H9 (cell line): ENCODE measurements at regions not wholly inside any gene's neighbourhood (a gene's known extent, or its start where the extent isn't known, plus 50 kb on each side); places are given as distances from the start of the nearest gene placed in this dataset.

ENCODE experiments used
- DNase-seq: peaks from one replicate; pipeline ENCODE4 v3.0.0-alpha.2; 2017
- H2AFZ ChIP-seq: one replicate; pipeline ENCODE4 v1.6.1; 2013; ENCODE audit warnings: mild to moderate bottlenecking, low read length, control low read depth, moderate library complexity
- H2AK5ac ChIP-seq: 2 replicates; pipeline ENCODE4 v1.6.1; 2013; ENCODE audit warnings: low read length, control low read depth, mixed read lengths; ENCODE audit not compliant: insufficient read length
- H2BK120ac ChIP-seq: one replicate; pipeline ENCODE4 v1.6.1; 2013; ENCODE audit warnings: low read depth, mild to moderate bottlenecking, low read length, control low read depth, inconsistent platforms; ENCODE audit not compliant: poor library complexity, severe bottlenecking
- H2BK12ac ChIP-seq: 2 replicates; pipeline ENCODE4 v1.6.1; 2013; ENCODE audit warnings: low read length, control low read depth, mixed read lengths, low read depth; ENCODE audit not compliant: insufficient read length
- H2BK15ac ChIP-seq: 2 replicates; pipeline ENCODE4 v1.6.1; 2013; ENCODE audit warnings: low read depth, low read length, control low read depth
- H2BK20ac ChIP-seq: one replicate; pipeline ENCODE4 v1.6.1; 2013; ENCODE audit warnings: low read depth, mild to moderate bottlenecking, low read length, control low read depth, inconsistent platforms; ENCODE audit not compliant: poor library complexity, severe bottlenecking
- H2BK5ac ChIP-seq: 2 replicates; pipeline ENCODE4 v1.6.1; 2013; ENCODE audit warnings: low read length, control low read depth, mixed read lengths; ENCODE audit not compliant: insufficient read length
- H3K14ac ChIP-seq: 2 replicates; pipeline ENCODE4 v1.6.1; 2013; ENCODE audit warnings: low read length, control low read depth; ENCODE audit not compliant: insufficient read depth
- H3K18ac ChIP-seq: 2 replicates; pipeline ENCODE4 v1.6.1; 2013; ENCODE audit warnings: low read depth, mild to moderate bottlenecking, mixed read lengths, low read length, control low read depth; ENCODE audit not compliant: insufficient read length
- H3K23ac ChIP-seq: 2 replicates; pipeline ENCODE4 v1.6.1; 2013; ENCODE audit warnings: low read length, control low read depth, mixed read lengths, low read depth; ENCODE audit not compliant: insufficient read length
- H3K23me2 ChIP-seq: 2 replicates; pipeline ENCODE4 v1.6.1; 2013; ENCODE audit warnings: low read depth, mild to moderate bottlenecking, mixed read lengths, low read length, control low read depth; ENCODE audit not compliant: insufficient read length, poor library complexity, severe bottlenecking
- H3K27ac ChIP-seq: 2 replicates; pipeline ENCODE4 v1.5.1; 2013; ENCODE audit warnings: low read length, control low read depth, mixed read lengths, low read depth; ENCODE audit not compliant: insufficient read length
- H3K27me3 ChIP-seq: 2 replicates; pipeline ENCODE4 v1.6.1; 2013; ENCODE audit warnings: low read length, control low read depth, inconsistent platforms; ENCODE audit not compliant: insufficient read depth
- H3K4ac ChIP-seq: 2 replicates; pipeline ENCODE4 v1.6.1; 2013; ENCODE audit warnings: low read depth, mild to moderate bottlenecking, control low read depth, inconsistent platforms, low read length, moderate library complexity
- H3K4me1 ChIP-seq: 2 replicates; pipeline ENCODE4 v1.6.1; 2013; ENCODE audit warnings: low read length, control low read depth, inconsistent platforms; ENCODE audit not compliant: insufficient read depth
- H3K4me2 ChIP-seq: 2 replicates; pipeline ENCODE4 v1.6.1; 2013; ENCODE audit warnings: low read length, control low read depth, mixed read lengths; ENCODE audit not compliant: insufficient read length, insufficient read depth
- H3K56ac ChIP-seq: 2 replicates; pipeline ENCODE4 v1.6.1; 2013; ENCODE audit warnings: low read depth, mild to moderate bottlenecking, mixed read lengths, low read length, control low read depth; ENCODE audit not compliant: insufficient read length
- H3K79me1 ChIP-seq: 2 replicates; pipeline ENCODE4 v1.6.1; 2013; ENCODE audit warnings: low read depth, mild to moderate bottlenecking, moderate library complexity, low read length, control low read depth, inconsistent platforms; ENCODE audit not compliant: insufficient read depth, poor library complexity, severe bottlenecking
- H3K79me2 ChIP-seq: 2 replicates; pipeline ENCODE4 v1.6.1; 2013; ENCODE audit warnings: low read length, control low read depth, inconsistent platforms; ENCODE audit not compliant: insufficient read depth
- H3K9ac ChIP-seq: 2 replicates; pipeline ENCODE4 v1.6.1; 2013; ENCODE audit warnings: low read length, control low read depth, mixed read lengths; ENCODE audit not compliant: insufficient read length; ENCODE audit errors: extremely low read depth
- H3K9me3 ChIP-seq: one replicate; pipeline ENCODE4 v1.6.1; 2013; ENCODE audit warnings: low read depth, low read length, inconsistent platforms; ENCODE audit not compliant: control insufficient read depth
- H3T11ph ChIP-seq: one replicate; pipeline ENCODE4 v1.6.1; 2013; ENCODE audit warnings: mild to moderate bottlenecking, low read length, control low read depth, inconsistent platforms
- H4K20me1 ChIP-seq: one replicate; pipeline ENCODE4 v1.6.1; 2013; ENCODE audit not compliant: control insufficient read depth, insufficient read length, insufficient read depth
- H4K5ac ChIP-seq: 2 replicates; pipeline ENCODE4 v1.6.1; 2013; ENCODE audit warnings: low read depth, mild to moderate bottlenecking, mixed read lengths, low read length, control low read depth; ENCODE audit not compliant: insufficient read length
- H4K8ac ChIP-seq: replicated peaks from 2 replicates; pipeline ENCODE4 v1.6.1; 2013; ENCODE audit warnings: low read length, control low read depth, mixed read lengths, low read depth; ENCODE audit not compliant: insufficient read length
- H4K91ac ChIP-seq: 2 replicates; pipeline ENCODE4 v1.6.1; 2013; ENCODE audit warnings: low read depth, mild to moderate bottlenecking, moderate library complexity, mixed read lengths, low read length, control low read depth; ENCODE audit not compliant: insufficient read length
- H3K27ac Mint-ChIP-seq, 3 experiments: 2 replicates in 2 of 3; 3 replicates in 1 of 3; pipeline ENCODE4 v1.8.0; 2020 to 2021; ENCODE audit warnings: mixed read lengths in 3 of 3, mild to moderate bottlenecking in 1 of 3, moderate library complexity in 1 of 3
- H3K27me3 Mint-ChIP-seq: 2 replicates; pipeline ENCODE4 v1.8.0; 2021; ENCODE audit warnings: low read depth, mild to moderate bottlenecking, moderate library complexity, mixed read lengths
- H3K36me3 Mint-ChIP-seq, 3 experiments: 2 replicates in 2 of 3; 3 replicates in 1 of 3; pipeline ENCODE4 v1.8.0; 2020 to 2021; ENCODE audit warnings: low read depth in 3 of 3, mixed read lengths in 3 of 3; ENCODE audit not compliant: insufficient read depth in 1 of 3
- H3K4me1 Mint-ChIP-seq, 2 experiments: 2 replicates each; pipeline ENCODE4 v1.8.0; 2020; ENCODE audit warnings: mixed read lengths in 2 of 2
- H3K4me3 Mint-ChIP-seq, 2 experiments: 2 replicates in 1 of 2; 3 replicates in 1 of 2; pipeline ENCODE4 v1.8.0; 2020 to 2021; ENCODE audit warnings: mild to moderate bottlenecking in 2 of 2, mixed read lengths in 2 of 2, moderate library complexity in 1 of 2
- H3K9me3 Mint-ChIP-seq, 2 experiments: 2 replicates in 1 of 2; 3 replicates in 1 of 2; pipeline ENCODE4 v1.8.0; 2020; ENCODE audit warnings: mild to moderate bottlenecking in 2 of 2, mixed read lengths in 2 of 2, moderate library complexity in 1 of 2
- WGBS: extraction: QIAGEN DNeasy Blood & Tissue Kit; methylation state at CpG from one replicate; pipeline ENCODE4 v1.1.7; 2013; ENCODE audit warnings: missing lambda C conversion rate, low lambda C conversion rate, mixed read lengths; ENCODE audit not compliant: insufficient read length; ENCODE audit errors: extremely low coverage; 5-methylcytosine and 5-hydroxymethylcytosine counted together
- TF ChIP-seq, protein P1 (sequence below): fragments of 200-600 bp; sonication (generic); conservative IDR thresholded peaks from 3 replicates; pipeline ENCODE4 v1.8.0; 2021; ENCODE audit warnings: antibody characterized with exemption, mild to moderate bottlenecking

DNA sequence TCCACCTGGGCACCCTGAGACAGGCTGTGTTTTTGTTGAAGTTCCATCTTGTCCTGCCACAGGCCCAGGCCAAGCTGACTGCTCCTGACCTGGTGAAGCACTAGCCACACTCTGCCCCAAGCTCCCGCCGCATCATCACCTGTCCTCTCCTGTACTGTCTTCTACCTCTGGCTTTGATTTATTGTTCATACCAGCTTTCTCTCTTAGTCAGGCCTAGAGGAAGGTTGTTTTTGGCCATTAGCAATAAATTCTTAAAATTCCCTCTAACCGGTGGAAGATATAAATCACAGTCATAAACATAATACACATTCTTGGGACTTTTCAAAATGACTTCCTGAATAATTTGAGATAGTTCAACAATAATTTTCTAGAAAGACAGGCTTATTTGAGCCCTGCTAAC, 169.4 kb downstream of the DAD1 start:
- H3K27me3 Mint-ChIP-seq = no peaks in the 10 kb centered on the region; the same call in 1 of the 2 replicates
- no peak overlapping the region for H4K91ac ChIP-seq
- H3K27ac Mint-ChIP-seq = no peak overlapping the region
- TF ChIP-seq, protein P1, sequence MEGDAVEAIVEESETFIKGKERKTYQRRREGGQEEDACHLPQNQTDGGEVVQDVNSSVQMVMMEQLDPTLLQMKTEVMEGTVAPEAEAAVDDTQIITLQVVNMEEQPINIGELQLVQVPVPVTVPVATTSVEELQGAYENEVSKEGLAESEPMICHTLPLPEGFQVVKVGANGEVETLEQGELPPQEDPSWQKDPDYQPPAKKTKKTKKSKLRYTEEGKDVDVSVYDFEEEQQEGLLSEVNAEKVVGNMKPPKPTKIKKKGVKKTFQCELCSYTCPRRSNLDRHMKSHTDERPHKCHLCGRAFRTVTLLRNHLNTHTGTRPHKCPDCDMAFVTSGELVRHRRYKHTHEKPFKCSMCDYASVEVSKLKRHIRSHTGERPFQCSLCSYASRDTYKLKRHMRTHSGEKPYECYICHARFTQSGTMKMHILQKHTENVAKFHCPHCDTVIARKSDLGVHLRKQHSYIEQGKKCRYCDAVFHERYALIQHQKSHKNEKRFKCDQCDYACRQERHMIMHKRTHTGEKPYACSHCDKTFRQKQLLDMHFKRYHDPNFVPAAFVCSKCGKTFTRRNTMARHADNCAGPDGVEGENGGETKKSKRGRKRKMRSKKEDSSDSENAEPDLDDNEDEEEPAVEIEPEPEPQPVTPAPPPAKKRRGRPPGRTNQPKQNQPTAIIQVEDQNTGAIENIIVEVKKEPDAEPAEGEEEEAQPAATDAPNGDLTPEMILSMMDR = no peak
- no peak overlapping the region for H2BK5ac ChIP-seq
- H3K4ac ChIP-seq = no peak overlapping the region
- no peaks in the 10 kb centered on the region for H3K79me2 ChIP-seq
- H3K4me3 Mint-ChIP-seq = no peak overlapping the region
- H2BK15ac ChIP-seq = no peak overlapping the region
- H3K14ac ChIP-seq = 0 out of 2 replicates have a peak overlapping the region, but pooled peaks have one; percentile 58
- no peak overlapping the region for H3T11ph ChIP-seq
- peaks cover 7 to 11% of the 10 kb centered on the region in 2 experiments for H3K4me1 Mint-ChIP-seq
- H3K18ac ChIP-seq = no peak overlapping the region
- H2AFZ ChIP-seq = no peak overlapping the region
- H2AK5ac ChIP-seq = no peak overlapping the region
- H3K9ac ChIP-seq = no peak overlapping the region
- no peaks in the 10 kb centered on the region for H3K36me3 Mint-ChIP-seq
- H3K27ac ChIP-seq = no peak overlapping the region
- no peak overlapping the region for H3K4me2 ChIP-seq
- no peak overlapping the region for H2BK20ac ChIP-seq
- no peak overlapping the region for H3K56ac ChIP-seq
- H3K4me1 ChIP-seq = 0 out of 2 replicates have a peak, but pooled peaks cover 1% of the 10 kb centered on the region
- H3K79me1 ChIP-seq = no peaks in the 10 kb centered on the region
- H2BK12ac ChIP-seq = no peak overlapping the region
- WGBS = no CpG with 5 or more reads among the region's 3 CpGs
- H4K8ac ChIP-seq = no peak overlapping the region
- no peaks in the 10 kb centered on the region for H4K20me1 ChIP-seq
- no peaks in the 10 kb centered on the region for H3K23me2 ChIP-seq
- H3K23ac ChIP-seq = no peak overlapping the region
- no peaks in the 10 kb centered on the region for H3K27me3 ChIP-seq
- H3K9me3 Mint-ChIP-seq = peaks cover 0 to 3% of the 10 kb centered on the region in 2 experiments; a peak in 3 of 5 replicates
- H2BK120ac ChIP-seq = no peak overlapping the region
- H3K9me3 ChIP-seq = no peaks in the 10 kb centered on the region
- H4K5ac ChIP-seq = no peak overlapping the region
- DNase-seq = no peak
